AG04449 (cell line): ENCODE measurements at regions not wholly inside any gene's neighbourhood (a gene's known extent, or its start where the extent isn't known, plus 50 kb on each side); places are given as distances from the start of the nearest gene placed in this dataset.

Source experiments
- CTCF ChIA-PET: fragments of 350-600 bp; formaldehyde crosslinking; extraction: SDS; loops from one replicate; lab custom pipeline; 2021; ENCODE audit warnings: antibody characterized with exemption; lab: Yijun Ruan, JAX
- POLR2A ChIA-PET: fragments of 400-600, 350-600 bp; formaldehyde crosslinking; extraction: SDS; loops from one replicate; lab custom pipeline; 2020; ENCODE audit warnings: antibody characterized with exemption, inconsistent platforms; lab: Yijun Ruan, JAX
- DNase-seq: peaks from one replicate; pipeline ENCODE4 v3.0.0-alpha.2; 2010; ENCODE audit warnings: low read depth, low spot score
- H3K4me3 ChIP-seq: 2 replicates; pipeline ENCODE4 v1.5.1; 2011; ENCODE audit warnings: low read depth, mild to moderate bottlenecking, control low read depth, low read length
- CTCF ChIP-seq: IDR thresholded peaks from one replicate; pipeline ENCODE4 v1.5.1; 2011; ENCODE audit warnings: mild to moderate bottlenecking, moderate library complexity, low read length, control low read depth, inconsistent platforms; ENCODE audit not compliant: insufficient read depth; ENCODE audit errors: missing control alignments

DNA sequence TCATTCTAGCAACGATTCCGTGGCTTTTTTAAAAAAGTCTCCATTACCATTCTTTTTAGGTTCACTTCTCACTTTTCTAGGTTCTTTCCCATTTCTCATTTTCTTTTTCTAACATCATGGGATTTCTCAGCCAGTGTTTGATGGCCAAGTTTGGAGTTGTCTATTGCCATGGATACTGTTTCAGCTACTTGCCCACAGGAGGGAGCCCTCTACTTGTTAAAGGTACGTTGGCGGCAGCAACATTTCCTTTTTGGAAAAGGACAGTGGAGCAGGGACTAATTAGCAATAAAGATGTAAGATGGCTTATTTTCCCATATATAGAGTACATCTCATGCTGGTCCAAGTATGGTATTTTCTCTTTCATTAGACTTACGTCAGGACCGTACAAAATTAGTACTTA, 2257.5 kb upstream of the C9orf72 start:
- DNase-seq = no peak
- no peak for TF ChIP-seq CTCF
- CTCF ChIA-PET = no interaction called here

GRCh38 chr9:29838491-29839020, 2265.3 kb upstream of the C9orf72 start:
- no peak for TF ChIP-seq CTCF
- ChIA-PET POLR2A (no interaction called here), CTCF (interaction anchor here (1.0 kb wide), 1 partner anchor 13 kb away, joined by 3 read pairs; no protein-coding TSS in a partner anchor)
- H3K4me3 ChIP-seq = no peak overlapping the region
- DNase-seq = no peak

More for the DNA sequence above, 2257.5 kb upstream of the C9orf72 start:
- POLR2A ChIA-PET = no interaction called here
- H3K4me3 ChIP-seq = no peak overlapping the region

DNA sequence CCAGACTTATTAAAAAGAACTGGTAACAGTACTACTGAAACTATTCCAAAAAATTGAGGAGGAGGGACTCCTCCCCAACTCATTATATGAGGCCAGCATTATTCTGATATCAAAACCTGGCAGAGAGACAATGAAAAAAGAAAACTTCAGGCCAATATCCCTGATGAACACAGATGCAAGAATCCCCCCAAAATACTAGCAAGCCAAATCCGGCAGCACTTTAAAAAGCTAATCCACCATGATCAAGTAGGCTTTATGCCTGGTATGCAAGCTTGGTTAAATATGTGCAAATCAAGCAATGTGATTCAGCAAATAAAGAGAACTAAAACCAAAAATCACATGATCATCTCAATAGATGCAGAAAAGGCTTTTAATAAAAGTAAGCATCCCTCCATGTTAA, 2271.0 kb upstream of the C9orf72 start:
- DNase-seq = no peak
- no peak for TF ChIP-seq CTCF
- ChIA-PET POLR2A (no interaction called here), CTCF (no interaction called here)
- H3K4me3 ChIP-seq = no peak overlapping the region

DNA sequence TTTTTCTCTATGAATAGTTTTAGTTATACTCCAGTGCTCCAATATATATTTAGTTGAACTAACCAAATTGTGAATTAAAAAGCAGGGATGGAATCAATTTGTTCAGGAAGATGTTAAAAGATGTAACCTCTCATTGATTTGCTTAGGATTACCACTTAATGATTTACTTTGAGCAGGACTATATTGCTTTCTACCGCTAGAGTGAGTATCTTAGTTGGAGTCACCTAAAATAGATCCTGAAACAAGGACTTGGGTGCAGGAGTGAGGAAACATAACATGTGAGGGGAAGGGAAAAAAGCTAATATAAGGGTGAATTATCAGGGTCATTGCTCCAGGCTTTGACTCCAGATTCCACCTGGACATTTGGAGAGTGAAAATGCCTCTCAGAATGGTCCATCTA, 2277.4 kb upstream of the C9orf72 start:
- ChIA-PET CTCF (interaction anchor here (0.7 to 1.5 kb wide), 2 partner anchors 9 to 13 kb away, joined by 3 to 4 read pairs; no protein-coding TSS in a partner anchor), POLR2A (no interaction called here)
- DNase-seq = no peak
- H3K4me3 ChIP-seq = no peak overlapping the region
- no peak for TF ChIP-seq CTCF

- H3K4me3 ChIP-seq = no peak overlapping the region
- DNase-seq = no peak
- ChIA-PET CTCF (no interaction called here), POLR2A (no interaction called here)
- no peak for TF ChIP-seq CTCF
Measured at GRCh38 chr9:29861803-29862202, 2288.5 kb upstream of the C9orf72 start.

- CTCF ChIA-PET = no interaction called here
Measured at GRCh38 chr9:29865764-29866313, 2292.6 kb upstream of the C9orf72 start.

More at GRCh38 chr9:29865764-29866313, 2292.6 kb upstream of the C9orf72 start:
- no peak for DNase-seq
- no peak overlapping the region for H3K4me3 ChIP-seq
- POLR2A ChIA-PET = no interaction called here
- TF ChIP-seq CTCF = no peak
